HG03575 (cell line): ENCODE measurements at regions not wholly inside any gene's neighbourhood (a gene's known extent, or its start where the extent isn't known, plus 50 kb on each side); places are given as distances from the start of the nearest gene placed in this dataset.

Experiments used
- ATAC-seq: cut with Tn5 transposase; IDR thresholded peaks from one replicate; pipeline ENCODE4 v1.9.1; 2021; ENCODE audit not compliant: unreplicated experiment, insufficient number of reproducible peaks, low FRiP score; ENCODE audit errors: extremely low read depth

GRCh38 chr6:156618600-156619205 is 158.5 kb upstream of the ARID1B start:
- no peak for ATAC-seq

- ATAC-seq: no peak
These were observed 159.2 kb upstream of the ARID1B start for GRCh38 chr6:156617941-156618340.

- no peak for ATAC-seq
These were observed 159.8 kb upstream of the ARID1B start for GRCh38 chr6:156617376-156617775.

GRCh38 chr6:156616495-156616894 is 160.7 kb upstream of the ARID1B start:
- ATAC-seq: no peak

- ATAC-seq: no peak
These were observed 163.2 kb upstream of the ARID1B start for GRCh38 chr6:156613996-156614395.

- no peak for ATAC-seq
These were observed 164.8 kb upstream of the ARID1B start for GRCh38 chr6:156612361-156612760.

- no peak for ATAC-seq
These were observed 175.2 kb upstream of the ARID1B start for GRCh38 chr6:156602066-156602385.

- no peak for ATAC-seq
These were observed 175.8 kb upstream of the ARID1B start for GRCh38 chr6:156601152-156602065.

- no peak for ATAC-seq
These were observed 176.5 kb upstream of the ARID1B start for GRCh38 chr6:156600678-156601077.

- no peak for ATAC-seq
These were observed 177.1 kb upstream of the ARID1B start for GRCh38 chr6:156599978-156600590.

- ATAC-seq: no peak
These were observed 177.8 kb upstream of the ARID1B start for GRCh38 chr6:156599366-156599765.

- no peak for ATAC-seq
These were observed 178.4 kb upstream of the ARID1B start for GRCh38 chr6:156598855-156599180.

- ATAC-seq: no peak
These were observed 178.9 kb upstream of the ARID1B start for GRCh38 chr6:156598071-156598854.

- no peak for ATAC-seq
These were observed 180.1 kb upstream of the ARID1B start for GRCh38 chr6:156597095-156597494.

GRCh38 chr6:156595476-156595875 is 181.7 kb upstream of the ARID1B start:
- no peak for ATAC-seq

GRCh38 chr6:156593893-156594292 is 183.3 kb upstream of the ARID1B start:
- ATAC-seq: no peak

GRCh38 chr6:156593127-156593526 is 184.1 kb upstream of the ARID1B start:
- ATAC-seq: no peak

GRCh38 chr6:156590482-156590881 is 186.7 kb upstream of the ARID1B start:
- no peak for ATAC-seq

- ATAC-seq: no peak
These were observed 187.9 kb upstream of the ARID1B start for GRCh38 chr6:156589281-156589680.
